Fibroblast of pulmonary artery (primary cell): ENCODE measurements at regions not wholly inside any gene's neighbourhood (a gene's known extent, or its start where the extent isn't known, plus 50 kb on each side); places are given as distances from the start of the nearest gene placed in this dataset.
"Not testable (repeated sequence)": the region's sequence is repeated elsewhere in the genome, so short reads cannot be mapped to it uniquely, and the experiment has no call there.

Experiments used
- DNase-seq: peaks from one replicate; pipeline ENCODE4 v3.0.0-alpha.2; 2010; ENCODE audit warnings: low read depth
- H3K4me3 ChIP-seq: replicated peaks from 2 replicates; pipeline ENCODE4 v1.5.1; 2011; ENCODE audit warnings: low read depth, mild to moderate bottlenecking, control low read depth, low read length, moderate library complexity
- CTCF ChIP-seq: IDR thresholded peaks from 2 replicates; pipeline ENCODE4 v1.5.1; 2011; ENCODE audit warnings: mild to moderate bottlenecking, control low read depth, low read length, inconsistent platforms; ENCODE audit errors: missing control alignments

DNA sequence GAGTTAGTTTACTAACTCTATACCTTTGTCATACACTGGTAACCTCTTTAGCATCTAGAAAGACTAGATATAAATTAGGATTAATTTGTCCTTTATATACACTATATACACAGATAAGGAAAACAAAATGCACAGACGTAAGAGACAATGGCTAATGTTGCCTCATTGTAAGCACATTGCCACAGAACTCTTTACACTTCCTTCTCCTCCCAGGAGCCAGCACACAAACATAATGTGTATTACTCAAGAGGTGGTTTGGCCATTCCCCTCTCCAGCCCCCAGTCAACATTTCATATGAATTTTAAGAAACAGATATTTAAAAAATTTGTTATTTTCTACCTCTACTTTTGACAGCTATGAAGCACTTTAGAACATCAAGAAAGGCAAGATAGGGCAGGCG, 131.4 kb upstream of the OR4E1 start:
- TF ChIP-seq CTCF = no peak
- DNase-seq = no peak
- H3K4me3 ChIP-seq = no peak overlapping the region

DNA sequence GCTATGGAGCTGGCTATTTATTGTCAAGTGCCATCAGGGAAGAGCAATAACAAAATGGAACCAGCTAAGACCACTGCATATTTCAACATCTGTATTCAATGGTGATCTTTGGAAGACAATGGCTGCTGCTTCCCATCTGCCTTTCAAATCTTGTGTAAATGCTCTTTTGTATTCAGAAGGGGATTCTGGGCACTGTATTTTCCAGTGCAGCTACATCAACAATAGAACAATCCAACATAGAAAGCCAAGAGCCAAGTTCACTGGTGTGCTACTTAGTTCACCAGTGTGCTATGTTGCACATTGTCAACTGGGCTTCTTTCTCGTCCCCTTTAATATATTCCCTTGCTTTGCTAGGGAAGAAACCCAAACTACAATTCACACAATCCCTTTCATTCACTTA, 128.8 kb upstream of the OR4E1 start:
- no peak overlapping the region for H3K4me3 ChIP-seq
- no peak for DNase-seq
- TF ChIP-seq CTCF = no peak

GRCh38 chr14:21796916-21797315, 123.3 kb upstream of the OR4E1 start:
- TF ChIP-seq CTCF = no peak
- DNase-seq = no peak
- H3K4me3 ChIP-seq = no peak overlapping the region

DNA sequence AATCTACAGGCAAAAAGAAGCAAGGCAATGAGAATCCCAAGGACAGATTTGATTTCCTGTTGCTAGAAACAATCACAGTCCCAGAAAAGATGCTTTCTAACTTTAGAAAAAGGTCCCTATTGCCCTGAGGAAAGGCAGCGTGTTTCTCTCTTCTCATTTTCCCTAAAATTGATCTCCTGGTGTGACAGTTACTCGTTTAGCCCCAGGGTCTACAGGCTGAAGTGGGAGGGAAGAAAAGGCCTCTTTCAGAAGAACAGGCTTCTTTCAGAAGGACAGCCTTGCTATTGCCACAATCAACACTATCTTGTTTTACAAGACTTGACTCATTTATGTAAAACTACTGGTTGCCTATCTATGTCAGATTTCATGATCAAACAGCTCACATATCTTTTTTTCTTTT, 121.8 kb upstream of the OR4E1 start:
- no peak overlapping the region for H3K4me3 ChIP-seq
- no peak for TF ChIP-seq CTCF
- DNase-seq = no peak

- no peak overlapping the region for H3K4me3 ChIP-seq
- TF ChIP-seq CTCF = no peak
- no peak for DNase-seq
Observed at GRCh38 chr14:21791749-21792148, 118.1 kb upstream of the OR4E1 start.

GRCh38 chr14:21788687-21789086, 115.1 kb upstream of the OR4E1 start:
- not testable (repeated sequence) for H3K4me3 ChIP-seq, DNase-seq

DNA sequence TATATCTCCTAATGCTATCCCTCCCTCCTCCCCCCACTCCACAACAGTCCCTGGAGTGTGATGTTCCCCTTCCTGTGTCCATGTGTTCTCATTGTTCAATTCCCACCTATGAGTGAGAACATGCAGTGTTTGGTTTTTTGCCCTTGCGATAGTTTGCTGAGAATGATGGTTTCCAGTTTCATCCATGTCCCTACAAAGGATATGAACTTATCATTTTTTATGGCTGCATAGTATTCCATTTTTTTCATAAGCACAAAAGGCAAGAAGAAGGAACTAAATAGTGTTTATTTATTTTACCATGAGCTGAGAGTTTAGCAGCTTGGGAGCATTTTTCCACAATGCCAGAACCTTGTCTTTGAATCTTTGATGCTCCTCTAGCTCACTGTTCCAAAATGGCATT, 113.6 kb upstream of the OR4E1 start:
- H3K4me3 ChIP-seq, DNase-seq: not testable (repeated sequence)

GRCh38 chr14:21781543-21781942, 107.9 kb upstream of the OR4E1 start:
- no peak for TF ChIP-seq CTCF
- H3K4me3 ChIP-seq = no peak overlapping the region
- no peak for DNase-seq
